HEK293T (cell line): ENCODE measurements at regions not wholly inside any gene's neighbourhood (a gene's known extent, or its start where the extent isn't known, plus 50 kb on each side); places are given as distances from the start of the nearest gene placed in this dataset.
A peak's percentile ranks its signal among the peaks of the same experiment; 100 is the strongest.
"Not testable (repeated sequence)": the region's sequence is repeated elsewhere in the genome, so short reads cannot be mapped to it uniquely, and the experiment has no call there.

Experiments
- CTCF ChIA-PET: fragments of 350-600 bp; formaldehyde crosslinking; extraction: SDS; loops from one replicate; lab custom pipeline; 2021; ENCODE audit warnings: antibody characterized with exemption, inconsistent platforms; lab: Yijun Ruan, JAX
- POLR2A ChIA-PET: fragments of 350-600 bp; formaldehyde crosslinking; extraction: SDS; loops from one replicate; lab custom pipeline; 2020; ENCODE audit warnings: antibody characterized with exemption, inconsistent platforms; lab: Yijun Ruan, JAX
- DNase-seq: peaks from one replicate; pipeline ENCODE4 v3.0.0; 2012; ENCODE audit warnings: mixed read lengths; ENCODE audit errors: extremely low spot score
- ARNT ChIP-seq: fragments of 450-650 bp; IDR thresholded peaks from 2 replicates; pipeline ENCODE4 v1.6.1; 2017; ENCODE audit warnings: mild to moderate bottlenecking
- BHLHE40 ChIP-seq: fragments of 450-650 bp; IDR thresholded peaks from 2 replicates; pipeline ENCODE4 v1.6.1; 2016; ENCODE audit warnings: mild to moderate bottlenecking, moderate library complexity, borderline replicate concordance
- CTBP1 ChIP-seq: fragments of 450-650 bp; IDR thresholded peaks from 2 replicates; pipeline ENCODE4 v1.6.1; 2016; ENCODE audit warnings: borderline replicate concordance
- ELF4 ChIP-seq: fragments of 450-650 bp; IDR thresholded peaks from 2 replicates; pipeline ENCODE4 v1.6.1; 2017; ENCODE audit warnings: antibody characterized with exemption
- FOXA1 ChIP-seq: fragments of 450-650 bp; IDR thresholded peaks from 2 replicates; pipeline ENCODE4 v1.6.1; 2016; ENCODE audit warnings: mild to moderate bottlenecking
- FOXK2 ChIP-seq: fragments of 450-650 bp; IDR thresholded peaks from 2 replicates; pipeline ENCODE4 v1.6.1; 2016; ENCODE audit warnings: mild to moderate bottlenecking
- FOXM1 ChIP-seq: fragments of 450-650 bp; IDR thresholded peaks from 2 replicates; pipeline ENCODE4 v1.6.1; 2017; ENCODE audit warnings: mild to moderate bottlenecking, borderline replicate concordance
- HDGF ChIP-seq: fragments of 450-650 bp; IDR thresholded peaks from 2 replicates; pipeline ENCODE4 v1.6.1; 2017; ENCODE audit warnings: antibody characterized with exemption, borderline replicate concordance
- L3MBTL2 ChIP-seq: fragments of 450-650 bp; conservative IDR thresholded peaks from 2 replicates; pipeline ENCODE4 v1.6.1; 2016; ENCODE audit warnings: mild to moderate bottlenecking
- LEF1 ChIP-seq: fragments of 450-650 bp; IDR thresholded peaks from 2 replicates; pipeline ENCODE4 v1.6.1; 2017; ENCODE audit warnings: mild to moderate bottlenecking, borderline replicate concordance
- NFRKB ChIP-seq: fragments of 450-650 bp; IDR thresholded peaks from 2 replicates; pipeline ENCODE4 v1.6.1; 2016; ENCODE audit warnings: mild to moderate bottlenecking, moderate library complexity
- SP1 ChIP-seq: fragments of 450-650 bp; IDR thresholded peaks from 2 replicates; pipeline ENCODE4 v1.6.1; 2017
- SUZ12 ChIP-seq: fragments of 450-650 bp; IDR thresholded peaks from 2 replicates; pipeline ENCODE4 v1.6.1; 2016; ENCODE audit warnings: mild to moderate bottlenecking
- TARDBP ChIP-seq: fragments of 450-650 bp; IDR thresholded peaks from 2 replicates; pipeline ENCODE4 v1.6.1; 2016
- ZNF384 ChIP-seq: fragments of 450-650 bp; IDR thresholded peaks from 2 replicates; pipeline ENCODE4 v1.6.1; 2016
- TF ChIP-seq, protein P1 (sequence below): fragments of 450-650 bp; IDR thresholded peaks from 2 replicates; pipeline ENCODE4 v1.6.1; 2016

DNA sequence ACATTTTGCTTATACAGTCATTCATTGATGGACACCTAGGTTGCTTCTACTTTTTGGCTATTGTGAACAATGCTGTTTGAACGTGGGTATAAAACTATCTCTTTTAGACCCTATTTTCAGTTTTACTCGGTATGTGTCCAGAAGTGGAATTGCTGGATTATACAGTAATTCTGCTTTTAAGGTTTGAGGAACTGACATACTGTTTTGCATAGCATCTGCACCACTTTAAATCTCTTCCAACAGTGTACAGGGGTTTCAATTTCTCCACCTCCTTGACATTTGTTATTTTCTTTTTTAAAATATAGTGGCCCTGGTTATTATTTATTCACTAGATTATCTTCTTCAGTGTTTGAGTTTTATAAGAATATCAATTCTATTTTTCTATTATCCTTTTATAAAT lies 116.9 kb downstream of the USP22 start:
- ChIA-PET POLR2A (no interaction called here), CTCF (no interaction called here)
- TF ChIP-seq ZNF384 (no peak), SUZ12 (no peak), FOXK2 (no peak), HDGF (no peak), LEF1 (no peak), BHLHE40 (no peak), FOXA1 (no peak), ARNT (no peak), SP1 (no peak), FOXM1 (no peak), TARDBP (no peak), L3MBTL2 (no peak), CTBP1 (no peak)
- TF ChIP-seq, protein P1, sequence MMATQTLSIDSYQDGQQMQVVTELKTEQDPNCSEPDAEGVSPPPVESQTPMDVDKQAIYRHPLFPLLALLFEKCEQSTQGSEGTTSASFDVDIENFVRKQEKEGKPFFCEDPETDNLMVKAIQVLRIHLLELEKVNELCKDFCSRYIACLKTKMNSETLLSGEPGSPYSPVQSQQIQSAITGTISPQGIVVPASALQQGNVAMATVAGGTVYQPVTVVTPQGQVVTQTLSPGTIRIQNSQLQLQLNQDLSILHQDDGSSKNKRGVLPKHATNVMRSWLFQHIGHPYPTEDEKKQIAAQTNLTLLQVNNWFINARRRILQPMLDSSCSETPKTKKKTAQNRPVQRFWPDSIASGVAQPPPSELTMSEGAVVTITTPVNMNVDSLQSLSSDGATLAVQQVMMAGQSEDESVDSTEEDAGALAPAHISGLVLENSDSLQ, result no peak
- no peak for DNase-seq

GRCh38 chr17:20926532-20926931 lies 116.3 kb downstream of the USP22 start:
- ChIA-PET POLR2A (no interaction called here), CTCF (interaction anchor here (0.7 kb wide), 1 partner anchor 810 kb away, joined by 4 read pairs; no protein-coding TSS in a partner anchor)
- DNase-seq, result no peak
- TF ChIP-seq SUZ12 (no peak), ZNF384 (no peak), ELF4 (no peak), L3MBTL2 (no peak), ARNT (no peak), NFRKB (no peak)

DNA sequence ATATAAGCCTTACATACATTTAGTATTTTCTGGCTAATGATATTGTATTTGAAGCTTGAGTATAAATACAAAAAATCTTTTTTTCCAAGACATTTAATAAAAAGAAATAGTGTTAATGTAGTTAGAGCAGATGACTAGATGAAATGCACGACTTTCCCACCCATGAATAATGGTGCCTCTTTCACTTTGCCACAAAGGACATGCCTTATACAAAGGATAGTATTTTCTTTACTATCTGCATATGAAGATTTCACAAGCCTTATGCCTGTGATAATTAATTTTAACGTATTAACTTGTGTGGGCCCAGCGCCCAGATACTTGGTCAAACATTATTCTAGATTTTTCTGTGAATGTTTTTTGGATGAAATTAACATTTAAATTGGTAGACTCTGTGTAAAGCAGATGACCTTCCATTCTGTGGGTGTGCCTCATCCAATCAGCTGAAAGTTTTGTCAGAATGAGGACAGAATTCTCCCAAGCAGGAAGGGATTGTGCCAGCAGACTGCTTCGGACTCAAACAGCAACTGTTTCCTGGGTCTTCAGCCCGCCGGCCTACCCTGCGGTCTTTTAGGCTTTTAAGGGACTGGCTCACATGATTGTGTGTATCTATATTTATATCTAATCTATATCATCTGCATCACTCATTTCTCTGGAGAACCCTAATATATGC lies 115.4 kb downstream of the USP22 start:
- DNase-seq, result no peak
- TF ChIP-seq FOXM1 (no peak), SUZ12 (no peak), L3MBTL2 (no peak), FOXK2 (no peak), SP1 (no peak), ARNT (no peak), BHLHE40 (no peak), ELF4 (no peak), FOXA1 (no peak), NFRKB (no peak), CTBP1 (no peak), ZNF384 (no peak), LEF1 (no peak), TARDBP (no peak)
- TF ChIP-seq, protein P1, result no peak
- POLR2A ChIA-PET, result no interaction called here
- CTCF ChIA-PET, result interaction anchor here (0.7 kb wide), 1 partner anchor 811 kb away, joined by 4 read pairs; no protein-coding TSS in a partner anchor

- TF ChIP-seq HDGF, result no peak
- TF ChIP-seq LEF1, result no peak
- no peak for TF ChIP-seq SP1
- no peak for TF ChIP-seq ELF4
- ChIA-PET CTCF (no interaction called here), POLR2A (no interaction called here)
- DNase-seq, result no peak
Observed at GRCh38 chr17:20929334-20929733, 113.5 kb downstream of the USP22 start.

DNA sequence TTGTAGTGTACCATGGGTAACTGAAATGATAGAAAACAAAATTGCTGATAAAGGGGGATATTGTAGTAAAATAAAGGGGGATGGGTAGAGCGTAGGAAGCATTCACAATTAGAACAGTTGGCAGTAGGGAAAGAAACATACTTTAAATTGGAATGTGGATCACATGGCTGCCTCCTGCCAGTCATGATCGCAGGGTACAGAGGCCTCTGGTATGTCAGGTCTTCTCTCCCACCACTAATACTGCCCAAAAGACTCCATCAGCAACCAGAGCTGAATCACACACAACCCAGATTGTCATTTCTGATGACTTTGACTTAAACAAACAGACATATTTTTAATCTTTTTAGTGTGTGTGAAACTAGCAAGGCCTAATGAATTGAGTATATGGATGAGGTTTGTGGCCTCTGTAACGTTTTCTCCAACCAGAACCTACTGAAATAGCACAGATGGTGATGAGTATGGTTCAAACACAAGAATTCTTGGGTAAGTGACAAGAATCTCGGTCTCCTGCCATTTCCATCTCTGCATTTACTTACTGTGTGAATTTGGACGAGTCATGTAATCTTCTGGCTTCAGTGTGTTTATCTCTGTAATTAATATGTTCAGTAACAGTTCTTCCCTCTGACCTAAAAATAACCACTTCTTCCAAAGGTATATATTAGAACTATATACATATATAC lies 112.6 kb downstream of the USP22 start:
- no peak for DNase-seq
- no peak for TF ChIP-seq HDGF
- no peak for TF ChIP-seq SUZ12
- no peak for TF ChIP-seq L3MBTL2
- no peak for TF ChIP-seq LEF1
- no peak for TF ChIP-seq FOXK2
- no peak for TF ChIP-seq TARDBP
- TF ChIP-seq ZNF384, result no peak
- TF ChIP-seq ARNT, result no peak
- TF ChIP-seq BHLHE40, result no peak
- CTCF ChIA-PET, result no interaction called here
- POLR2A ChIA-PET, result no interaction called here

DNA sequence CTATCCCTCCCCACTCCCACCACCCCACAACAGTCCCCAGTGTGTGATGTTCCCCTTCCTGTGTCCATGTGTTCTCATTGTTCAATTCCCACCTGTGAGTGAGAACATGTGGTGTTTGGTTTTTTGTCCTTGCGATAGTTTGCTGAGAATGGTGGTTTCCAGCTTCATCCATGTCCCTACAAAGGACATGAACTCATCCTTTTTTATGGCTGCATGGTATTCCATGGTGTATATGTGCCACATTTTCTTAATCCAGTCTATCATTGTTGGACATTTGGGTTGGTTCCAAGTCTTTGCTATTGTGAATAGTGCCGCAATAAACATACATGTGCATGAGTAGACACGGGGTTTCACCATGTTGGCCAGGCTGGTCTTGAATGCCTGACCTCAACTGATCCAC lies 109.8 kb downstream of the USP22 start:
- CTCF ChIA-PET, result not testable (repeated sequence)

GRCh38 chr17:20934288-20934687 lies 108.5 kb downstream of the USP22 start:
- CTCF ChIA-PET, result interaction anchor here (0.7 kb wide), 1 partner anchor 124 kb away, joined by 3 read pairs; no protein-coding TSS in a partner anchor
- no peak for DNase-seq
- TF ChIP-seq FOXM1, result no peak
- TF ChIP-seq, protein P1, result 0 out of 2 replicates have a peak, but pooled peaks have one; percentile 5
- POLR2A ChIA-PET, result no interaction called here

More for the DNA sequence above, 109.8 kb downstream of the USP22 start:
- DNase-seq, POLR2A ChIA-PET: not testable (repeated sequence)
